Peyer's patch (tissue), 4 donors: ENCODE measurements at regions not wholly inside any gene's neighbourhood (a gene's known extent, or its start where the extent isn't known, plus 50 kb on each side); places are given as distances from the start of the nearest gene placed in this dataset.

Source experiments
- DNase-seq, 3 donors: peaks; one replicate each; pipeline ENCODE4 v3.0.0-alpha.2; 2017 to 2019
- H3K27ac ChIP-seq, 4 donors: fragments of 200-600 bp; sonication (generic); one replicate each; pipeline ENCODE4 v1.5.1; 2016 to 2019
- H3K27me3 ChIP-seq, 2 donors: fragments of 200-600 bp; sonication (generic); one replicate each; pipeline ENCODE4 v1.5.1; 2019
- H3K36me3 ChIP-seq, 3 donors: fragments of 200-600 bp; sonication (generic); one replicate each; pipeline ENCODE4 v1.5.1; 2016 to 2019
- H3K4me1 ChIP-seq, 4 donors: fragments of 200-600 bp; sonication (generic); one replicate each; pipeline ENCODE4 v1.5.1; 2016 to 2019
- H3K4me3 ChIP-seq, 4 donors: fragments of 200-600 bp; sonication (generic); 1 replicate in 3 of 4; 2 replicates in 1 of 4; pipeline ENCODE4 v1.5.1; 2016 to 2019; ENCODE audit warnings: mild to moderate bottlenecking in 1 of 4
- H3K9me3 ChIP-seq, 4 donors: fragments of 200-600 bp; sonication (generic); one replicate each; pipeline ENCODE4 v1.5.1; 2016 to 2019; ENCODE audit warnings: mild to moderate bottlenecking in 1 of 4
- POLR2A ChIP-seq, 2 donors: fragments of 450-650 bp; IDR thresholded peaks; one replicate each; pipeline ENCODE4 v1.5.1; 2017; ENCODE audit warnings: antibody characterized with exemption in 2 of 2, mild to moderate bottlenecking in 2 of 2, moderate library complexity in 2 of 2
- TF ChIP-seq, protein P1 (sequence below), 6 experiments: fragments of 450-650 bp in 4 of 6; fragments of 200-600 bp in 2 of 6; sonication (generic) in 1 of 6; IDR thresholded peaks; one replicate each; pipeline ENCODE4 v1.5.1; 2017 to 2019; ENCODE audit warnings: antibody characterized with exemption in 6 of 6, mild to moderate bottlenecking in 3 of 6, moderate library complexity in 1 of 6

DNA sequence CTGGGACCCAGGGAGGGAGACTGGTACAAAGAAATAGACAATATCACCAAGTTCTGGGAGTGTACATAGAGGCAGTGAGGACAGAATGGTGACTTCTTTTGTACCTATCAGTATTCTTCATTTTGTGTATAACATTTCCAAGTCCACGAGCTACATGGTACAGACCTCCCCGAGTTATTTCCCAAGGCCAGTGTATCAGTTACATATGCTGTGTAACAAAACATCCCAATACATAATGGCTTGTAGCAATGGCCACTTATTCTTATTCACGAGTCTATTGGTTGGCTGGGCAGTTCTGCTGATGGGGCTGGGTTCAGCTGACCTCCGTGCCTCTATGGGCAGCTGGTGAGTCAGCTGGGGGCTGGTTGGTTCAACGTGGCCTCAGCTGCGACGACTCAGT, 98.7 kb upstream of the RFLNA start:
- H3K4me1 ChIP-seq, result no peaks in the 10 kb centered on the region
- DNase-seq, result no peak
- no peaks in the 10 kb centered on the region for H3K27me3 ChIP-seq
- TF ChIP-seq POLR2A (IDR thresholded peaks at IDR 0.05), result no peak
- TF ChIP-seq, protein P1, sequence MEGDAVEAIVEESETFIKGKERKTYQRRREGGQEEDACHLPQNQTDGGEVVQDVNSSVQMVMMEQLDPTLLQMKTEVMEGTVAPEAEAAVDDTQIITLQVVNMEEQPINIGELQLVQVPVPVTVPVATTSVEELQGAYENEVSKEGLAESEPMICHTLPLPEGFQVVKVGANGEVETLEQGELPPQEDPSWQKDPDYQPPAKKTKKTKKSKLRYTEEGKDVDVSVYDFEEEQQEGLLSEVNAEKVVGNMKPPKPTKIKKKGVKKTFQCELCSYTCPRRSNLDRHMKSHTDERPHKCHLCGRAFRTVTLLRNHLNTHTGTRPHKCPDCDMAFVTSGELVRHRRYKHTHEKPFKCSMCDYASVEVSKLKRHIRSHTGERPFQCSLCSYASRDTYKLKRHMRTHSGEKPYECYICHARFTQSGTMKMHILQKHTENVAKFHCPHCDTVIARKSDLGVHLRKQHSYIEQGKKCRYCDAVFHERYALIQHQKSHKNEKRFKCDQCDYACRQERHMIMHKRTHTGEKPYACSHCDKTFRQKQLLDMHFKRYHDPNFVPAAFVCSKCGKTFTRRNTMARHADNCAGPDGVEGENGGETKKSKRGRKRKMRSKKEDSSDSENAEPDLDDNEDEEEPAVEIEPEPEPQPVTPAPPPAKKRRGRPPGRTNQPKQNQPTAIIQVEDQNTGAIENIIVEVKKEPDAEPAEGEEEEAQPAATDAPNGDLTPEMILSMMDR (IDR thresholded peaks at IDR 0.05), result no peak
- no peak overlapping the region for H3K27ac ChIP-seq
- no peak overlapping the region for H3K4me3 ChIP-seq
- no peaks in the 10 kb centered on the region for H3K36me3 ChIP-seq
- peaks cover 0 to 8% (median 0%) of the 10 kb centered on the region in 4 donors for H3K9me3 ChIP-seq

DNA sequence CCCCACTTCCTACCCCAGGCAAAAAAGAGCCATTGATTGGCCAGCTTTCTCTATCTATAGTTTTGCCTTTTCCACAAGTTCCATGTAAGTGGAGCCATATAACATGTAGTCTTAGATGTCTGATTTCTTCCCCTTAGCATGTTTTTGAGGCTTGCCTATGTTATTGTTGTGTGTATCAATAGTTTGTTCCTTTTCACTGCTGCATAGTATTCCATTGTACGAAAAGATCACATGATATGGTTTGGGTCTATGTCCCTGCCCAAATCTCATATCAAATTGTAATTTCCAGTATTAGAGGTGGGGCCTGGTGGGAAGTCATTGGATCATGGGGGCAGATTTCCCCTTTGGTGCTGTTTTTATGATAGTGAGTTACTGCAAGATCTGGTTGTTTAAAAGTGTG, 93.6 kb upstream of the RFLNA start:
- Histone ChIP-seq H3K36me3 (no peaks in the 10 kb centered on the region), H3K27me3 (no peaks in the 10 kb centered on the region), H3K9me3 (peaks cover 0 to 7% (median 0%) of the 10 kb centered on the region in 4 donors), H3K27ac (no peak overlapping the region), H3K4me3 (no peak overlapping the region), H3K4me1 (no peaks in the 10 kb centered on the region)
- no peak for DNase-seq
- TF ChIP-seq, protein P1 (IDR thresholded peaks at IDR 0.05), result no peak
- no peak for TF ChIP-seq POLR2A (IDR thresholded peaks at IDR 0.05)

DNA sequence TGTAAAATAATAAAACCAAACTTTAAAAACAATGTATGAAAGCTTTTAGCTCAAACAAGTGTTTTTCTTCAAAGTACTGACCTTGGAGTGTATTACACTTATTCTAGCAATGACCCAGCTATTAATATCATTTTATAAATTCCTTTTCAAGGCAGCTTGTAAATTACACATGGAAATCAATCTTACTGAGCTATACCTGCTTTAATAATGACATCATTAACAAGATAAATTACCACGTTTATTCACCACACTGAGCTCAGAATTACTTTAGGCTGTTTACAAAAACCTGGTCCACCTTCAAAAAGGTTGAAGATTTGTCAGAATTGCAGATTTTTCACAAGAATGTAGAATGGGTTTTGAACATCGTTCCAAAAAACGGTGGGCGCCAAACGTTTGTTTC, 91.7 kb upstream of the RFLNA start:
- H3K27ac ChIP-seq, result no peak overlapping the region
- H3K4me3 ChIP-seq, result no peak overlapping the region
- no peaks in the 10 kb centered on the region for H3K36me3 ChIP-seq
- H3K9me3 ChIP-seq, result no peaks in the 10 kb centered on the region
- H3K4me1 ChIP-seq, result no peaks in the 10 kb centered on the region
- H3K27me3 ChIP-seq, result no peaks in the 10 kb centered on the region
- no peak for DNase-seq
- TF ChIP-seq, protein P1 (IDR thresholded peaks at IDR 0.05), result no peak
- TF ChIP-seq POLR2A (IDR thresholded peaks at IDR 0.05), result no peak

DNA sequence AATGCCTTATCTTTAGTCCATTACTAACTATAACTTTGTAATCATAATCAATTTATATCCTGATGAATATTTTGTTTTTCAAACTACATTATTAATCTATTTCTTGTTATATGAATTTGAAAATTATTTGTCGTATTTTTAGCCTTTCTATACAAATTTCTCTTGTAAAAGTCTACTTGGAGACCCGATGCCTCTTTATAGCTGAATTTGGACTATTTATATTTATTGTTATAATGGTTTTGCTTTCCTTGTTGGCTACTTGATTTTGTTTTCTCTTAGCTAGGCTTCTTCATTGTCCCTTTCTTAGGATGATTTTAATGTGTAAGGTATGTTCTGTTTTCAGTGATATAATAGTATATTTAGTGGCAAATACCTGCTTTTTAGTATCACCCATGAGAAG, 89.5 kb upstream of the RFLNA start:
- TF ChIP-seq, protein P1 (IDR thresholded peaks at IDR 0.05), result no peak
- no peak for TF ChIP-seq POLR2A (IDR thresholded peaks at IDR 0.05)
- no peak overlapping the region for H3K27ac ChIP-seq
- H3K9me3 ChIP-seq, result no peaks in the 10 kb centered on the region
- H3K27me3 ChIP-seq, result no peaks in the 10 kb centered on the region
- DNase-seq, result no peak
- no peaks in the 10 kb centered on the region for H3K36me3 ChIP-seq
- no peaks in the 10 kb centered on the region for H3K4me1 ChIP-seq
- H3K4me3 ChIP-seq, result no peak overlapping the region

DNA sequence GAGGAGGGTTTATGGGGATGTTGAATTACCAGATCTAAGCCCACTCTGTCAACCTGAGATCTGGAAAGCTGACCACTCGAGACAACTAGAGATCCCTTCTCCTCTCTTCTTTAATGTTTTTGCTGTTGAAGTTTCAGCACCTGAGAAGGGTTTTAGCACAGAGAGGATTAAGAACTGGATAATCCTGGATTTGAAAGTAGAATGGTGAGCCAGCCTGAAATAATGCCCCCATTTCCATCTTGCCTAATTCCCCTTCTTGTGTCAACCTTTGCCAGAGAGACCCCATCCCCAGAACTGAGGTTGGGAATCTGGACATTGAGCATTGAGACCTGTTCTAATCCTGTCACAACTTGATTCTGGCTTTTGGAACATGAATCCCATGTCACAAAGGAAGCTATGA, 87.8 kb upstream of the RFLNA start:
- Histone ChIP-seq H3K4me3 (no peak overlapping the region), H3K4me1 (no peaks in the 10 kb centered on the region), H3K27ac (no peak overlapping the region), H3K9me3 (no peaks in the 10 kb centered on the region), H3K36me3 (no peaks in the 10 kb centered on the region), H3K27me3 (no peaks in the 10 kb centered on the region)
- TF ChIP-seq, protein P1 (IDR thresholded peaks at IDR 0.05), result no peak
- TF ChIP-seq POLR2A (IDR thresholded peaks at IDR 0.05), result no peak
- no peak for DNase-seq

DNA sequence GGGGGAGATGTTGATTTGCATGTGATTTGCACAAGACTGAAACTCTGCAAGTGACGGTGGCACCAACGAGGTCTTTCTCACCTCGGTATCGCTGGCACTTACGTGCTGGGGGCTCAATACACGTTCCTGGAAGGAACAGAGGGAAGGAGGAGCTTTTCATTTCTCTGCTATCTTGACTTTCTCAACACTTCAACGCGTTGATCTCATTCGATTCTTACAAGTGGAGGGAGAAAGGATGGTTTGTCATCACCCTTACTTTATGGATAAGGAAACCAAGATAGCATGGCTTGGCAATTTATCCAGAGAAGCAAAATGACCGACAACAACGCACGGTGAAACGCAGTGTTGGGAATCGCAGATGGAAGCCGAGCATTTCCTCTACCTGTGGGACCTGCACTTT, 87.3 kb upstream of the RFLNA start:
- H3K36me3 ChIP-seq, result no peaks in the 10 kb centered on the region
- H3K4me1 ChIP-seq, result no peaks in the 10 kb centered on the region
- H3K4me3 ChIP-seq, result no peak overlapping the region
- no peak for TF ChIP-seq POLR2A (IDR thresholded peaks at IDR 0.05)
- TF ChIP-seq, protein P1 (IDR thresholded peaks at IDR 0.05), result no peak
- no peak overlapping the region for H3K27ac ChIP-seq
- H3K27me3 ChIP-seq, result no peaks in the 10 kb centered on the region
- no peak for DNase-seq
- no peaks in the 10 kb centered on the region for H3K9me3 ChIP-seq
